HG02870 (cell line): ENCODE measurements at regions not wholly inside any gene's neighbourhood (a gene's known extent, or its start where the extent isn't known, plus 50 kb on each side); places are given as distances from the start of the nearest gene placed in this dataset.

Source experiments
- ATAC-seq: cut with Tn5 transposase; IDR thresholded peaks from one replicate; pipeline ENCODE4 v1.9.1; 2021; ENCODE audit warnings: mild to moderate bottlenecking, moderate library complexity; ENCODE audit not compliant: unreplicated experiment

- ATAC-seq: no peak
These were observed 926.3 kb downstream of the FSTL5 start for GRCh38 chr4:161237495-161237894.

- ATAC-seq: no peak
These were observed 938.5 kb downstream of the FSTL5 start for GRCh38 chr4:161225327-161225726.

GRCh38 chr4:161222889-161223288 is 940.9 kb downstream of the FSTL5 start:
- no peak for ATAC-seq

- ATAC-seq: no peak
These were observed 955.2 kb downstream of the FSTL5 start for GRCh38 chr4:161208564-161208963.

- no peak for ATAC-seq
These were observed 957.2 kb downstream of the FSTL5 start for GRCh38 chr4:161206528-161207080.

- no peak for ATAC-seq
These were observed 959.9 kb downstream of the FSTL5 start for GRCh38 chr4:161203865-161204264.

- ATAC-seq: no peak
These were observed 965.9 kb downstream of the FSTL5 start for GRCh38 chr4:161197912-161198311.

- no peak for ATAC-seq
These were observed 966.3 kb downstream of the FSTL5 start for GRCh38 chr4:161197474-161197873.

GRCh38 chr4:161189286-161190134 is 974.3 kb downstream of the FSTL5 start:
- ATAC-seq: no peak

- ATAC-seq: no peak
These were observed 975.2 kb downstream of the FSTL5 start for GRCh38 chr4:161188578-161188977.

- no peak for ATAC-seq
These were observed 976.2 kb downstream of the FSTL5 start for GRCh38 chr4:161187569-161187968.

GRCh38 chr4:161186750-161187149 is 977.0 kb downstream of the FSTL5 start:
- no peak for ATAC-seq

GRCh38 chr4:161186012-161186411 is 977.8 kb downstream of the FSTL5 start:
- ATAC-seq: no peak

- no peak for ATAC-seq
These were observed 980.1 kb downstream of the FSTL5 start for GRCh38 chr4:161183729-161184128.

- ATAC-seq: no peak
These were observed 980.9 kb downstream of the FSTL5 start for GRCh38 chr4:161182913-161183312.

GRCh38 chr4:161178310-161178709 is 985.5 kb downstream of the FSTL5 start:
- ATAC-seq: no peak

GRCh38 chr4:161172396-161173026 is 991.3 kb downstream of the FSTL5 start:
- no peak for ATAC-seq

GRCh38 chr4:161167539-161167938 is 996.3 kb downstream of the FSTL5 start:
- no peak for ATAC-seq

GRCh38 chr4:161160718-161161117 is 1003.1 kb downstream of the FSTL5 start:
- no peak for ATAC-seq

- ATAC-seq: no peak
These were observed 1015.7 kb downstream of the FSTL5 start for GRCh38 chr4:161148051-161148450.

- no peak for ATAC-seq
These were observed 1020.4 kb downstream of the FSTL5 start for GRCh38 chr4:161143375-161143774.

- no peak for ATAC-seq
These were observed 1029.0 kb downstream of the FSTL5 start for GRCh38 chr4:161134795-161135194.
